Neuron (in vitro differentiated cells): ENCODE measurements at regions not wholly inside any gene's neighbourhood (a gene's known extent, or its start where the extent isn't known, plus 50 kb on each side); places are given as distances from the start of the nearest gene placed in this dataset.
A peak's percentile ranks its signal among the peaks of the same experiment; 100 is the strongest.

Experiments used
- H2AFZ ChIP-seq: one replicate; pipeline ENCODE4 v1.6.1; 2013; ENCODE audit warnings: low read depth, mild to moderate bottlenecking, inconsistent platforms, low read length, moderate library complexity
- H3K27me3 ChIP-seq: one replicate; pipeline ENCODE4 v1.6.1; 2013; ENCODE audit warnings: low read length; ENCODE audit not compliant: insufficient read depth
- H3K36me3 ChIP-seq: one replicate; pipeline ENCODE4 v1.6.1; 2013; ENCODE audit warnings: low read length; ENCODE audit not compliant: insufficient read depth
- H3K4me1 ChIP-seq: one replicate; pipeline ENCODE4 v1.6.1; 2013; ENCODE audit warnings: low read length; ENCODE audit not compliant: insufficient read depth
- H3K4me3 ChIP-seq: 2 replicates; pipeline ENCODE4 v1.5.1; 2013; ENCODE audit warnings: mild to moderate bottlenecking, low read length, moderate library complexity
- H3K9me3 ChIP-seq: one replicate; pipeline ENCODE4 v1.6.1; 2013; ENCODE audit warnings: low read length

GRCh38 chr5:61910771-61911170, 395.2 kb upstream of the KIF2A start:
- H3K9me3 ChIP-seq: peaks cover 5% of the 10 kb centered on the region
- no peak overlapping the region for H3K4me3 ChIP-seq
- H2AFZ ChIP-seq: no peak overlapping the region
- no peaks in the 10 kb centered on the region for H3K27me3 ChIP-seq
- H3K4me1 ChIP-seq: no peaks in the 10 kb centered on the region
- no peaks in the 10 kb centered on the region for H3K36me3 ChIP-seq

- peaks cover 5% of the 10 kb centered on the region for H3K9me3 ChIP-seq
- H2AFZ ChIP-seq: no peak overlapping the region
- H3K36me3 ChIP-seq: no peaks in the 10 kb centered on the region
- H3K27me3 ChIP-seq: no peaks in the 10 kb centered on the region
- H3K4me1 ChIP-seq: no peaks in the 10 kb centered on the region
- no peak overlapping the region for H3K4me3 ChIP-seq
Observed at GRCh38 chr5:61912559-61912958, 393.4 kb upstream of the KIF2A start.

GRCh38 chr5:61915646-61916045, 390.4 kb upstream of the KIF2A start:
- no peaks in the 10 kb centered on the region for H3K4me1 ChIP-seq
- H2AFZ ChIP-seq: no peak overlapping the region
- H3K27me3 ChIP-seq: no peaks in the 10 kb centered on the region
- H3K4me3 ChIP-seq: no peak overlapping the region
- H3K9me3 ChIP-seq: peaks cover 5% of the 10 kb centered on the region
- H3K36me3 ChIP-seq: no peaks in the 10 kb centered on the region

- Histone ChIP-seq H2AFZ (no peak overlapping the region), H3K36me3 (no peaks in the 10 kb centered on the region), H3K27me3 (no peaks in the 10 kb centered on the region), H3K9me3 (peaks cover 5% of the 10 kb centered on the region), H3K4me1 (no peaks in the 10 kb centered on the region), H3K4me3 (no peak overlapping the region)
Observed at GRCh38 chr5:61916621-61917620, 389.1 kb upstream of the KIF2A start.

GRCh38 chr5:61918611-61919010, 387.4 kb upstream of the KIF2A start:
- H3K27me3 ChIP-seq: no peaks in the 10 kb centered on the region
- H2AFZ ChIP-seq: no peak overlapping the region
- H3K4me3 ChIP-seq: no peak overlapping the region
- peaks cover 13% of the 10 kb centered on the region for H3K4me1 ChIP-seq
- H3K9me3 ChIP-seq: no peaks in the 10 kb centered on the region
- H3K36me3 ChIP-seq: no peaks in the 10 kb centered on the region

GRCh38 chr5:61919920-61920319, 386.1 kb upstream of the KIF2A start:
- no peak overlapping the region for H2AFZ ChIP-seq
- H3K27me3 ChIP-seq: no peaks in the 10 kb centered on the region
- H3K4me3 ChIP-seq: no peak overlapping the region
- no peaks in the 10 kb centered on the region for H3K9me3 ChIP-seq
- H3K4me1 ChIP-seq: peaks cover 24% of the 10 kb centered on the region
- H3K36me3 ChIP-seq: no peaks in the 10 kb centered on the region

GRCh38 chr5:61924251-61924650, 381.8 kb upstream of the KIF2A start:
- Histone ChIP-seq H3K4me1 (peaks cover 27% of the 10 kb centered on the region), H3K27me3 (no peaks in the 10 kb centered on the region), H3K4me3 (no peak overlapping the region), H2AFZ (peak overlapping the region; percentile 58), H3K36me3 (no peaks in the 10 kb centered on the region), H3K9me3 (no peaks in the 10 kb centered on the region)

GRCh38 chr5:61926911-61927310, 379.1 kb upstream of the KIF2A start:
- Histone ChIP-seq H3K9me3 (no peaks in the 10 kb centered on the region), H3K4me3 (no peak overlapping the region)

GRCh38 chr5:61931236-61931635, 374.8 kb upstream of the KIF2A start:
- Histone ChIP-seq H3K36me3 (no peaks in the 10 kb centered on the region), H3K4me3 (no peak overlapping the region), H3K4me1 (no peaks in the 10 kb centered on the region), H3K9me3 (no peaks in the 10 kb centered on the region), H3K27me3 (no peaks in the 10 kb centered on the region), H2AFZ (no peak overlapping the region)

More at GRCh38 chr5:61926911-61927310, 379.1 kb upstream of the KIF2A start:
- Histone ChIP-seq H3K36me3 (no peaks in the 10 kb centered on the region), H2AFZ (no peak overlapping the region), H3K4me1 (peaks cover 27% of the 10 kb centered on the region), H3K27me3 (no peaks in the 10 kb centered on the region)

GRCh38 chr5:61933787-61934626, 372.0 kb upstream of the KIF2A start:
- Histone ChIP-seq H3K9me3 (no peaks in the 10 kb centered on the region), H3K4me3 (no peak overlapping the region), H2AFZ (no peak overlapping the region), H3K27me3 (no peaks in the 10 kb centered on the region), H3K4me1 (no peaks in the 10 kb centered on the region), H3K36me3 (no peaks in the 10 kb centered on the region)

- Histone ChIP-seq H3K4me3 (no peak overlapping the region), H3K4me1 (no peaks in the 10 kb centered on the region), H3K36me3 (no peaks in the 10 kb centered on the region), H2AFZ (no peak overlapping the region), H3K9me3 (no peaks in the 10 kb centered on the region), H3K27me3 (no peaks in the 10 kb centered on the region)
Observed at GRCh38 chr5:61941637-61942036, 364.4 kb upstream of the KIF2A start.

- no peaks in the 10 kb centered on the region for H3K27me3 ChIP-seq
- no peak overlapping the region for H2AFZ ChIP-seq
- no peaks in the 10 kb centered on the region for H3K36me3 ChIP-seq
- H3K4me1 ChIP-seq: no peaks in the 10 kb centered on the region
- no peak overlapping the region for H3K4me3 ChIP-seq
- no peaks in the 10 kb centered on the region for H3K9me3 ChIP-seq
Observed at GRCh38 chr5:61942462-61943049, 363.4 kb upstream of the KIF2A start.

GRCh38 chr5:61943713-61944112, 362.3 kb upstream of the KIF2A start:
- no peak overlapping the region for H3K4me3 ChIP-seq
- H3K36me3 ChIP-seq: no peaks in the 10 kb centered on the region
- no peaks in the 10 kb centered on the region for H3K9me3 ChIP-seq
- H3K4me1 ChIP-seq: no peaks in the 10 kb centered on the region
- no peaks in the 10 kb centered on the region for H3K27me3 ChIP-seq
- H2AFZ ChIP-seq: no peak overlapping the region
